Amniotic epithelial cell (primary cell): ENCODE measurements at regions not wholly inside any gene's neighbourhood (a gene's known extent, or its start where the extent isn't known, plus 50 kb on each side); places are given as distances from the start of the nearest gene placed in this dataset.
"Not testable (repeated sequence)": the region's sequence is repeated elsewhere in the genome, so short reads cannot be mapped to it uniquely, and the experiment has no call there.

ENCODE experiments used
- DNase-seq: peaks from one replicate; pipeline ENCODE4 v3.0.0-alpha.2; 2010; ENCODE audit warnings: low read depth

- DNase-seq = not testable (repeated sequence)
Measured at GRCh38 chr6:26720663-26721218, 61.2 kb upstream of the ZNF322 start.

GRCh38 chr6:26730019-26730766 is 70.6 kb upstream of the ZNF322 start:
- not testable (repeated sequence) for DNase-seq

GRCh38 chr6:26734776-26735472 is 75.4 kb upstream of the ZNF322 start:
- DNase-seq = not testable (repeated sequence)

- no peak for DNase-seq
Measured at GRCh38 chr6:26739811-26740210, 80.3 kb upstream of the ZNF322 start.

GRCh38 chr6:26743157-26743821 is 83.7 kb upstream of the ZNF322 start:
- DNase-seq = peak; percentile 60

- no peak for DNase-seq
Measured at GRCh38 chr6:26743941-26744699, 84.6 kb upstream of the ZNF322 start.

- not testable (repeated sequence) for DNase-seq
Measured at GRCh38 chr6:26744837-26745282, 85.3 kb upstream of the ZNF322 start.

- not testable (repeated sequence) for DNase-seq
Measured at GRCh38 chr6:26745964-26746363, 86.4 kb upstream of the ZNF322 start.

GRCh38 chr6:26749126-26749758 is 89.7 kb upstream of the ZNF322 start:
- not testable (repeated sequence) for DNase-seq

GRCh38 chr6:26749759-26750126 is 90.2 kb upstream of the ZNF322 start:
- not testable (repeated sequence) for DNase-seq

GRCh38 chr6:26754212-26754611 is 94.7 kb upstream of the ZNF322 start:
- DNase-seq = no peak

GRCh38 chr6:26754801-26755200 is 95.3 kb upstream of the ZNF322 start:
- not testable (repeated sequence) for DNase-seq

- DNase-seq = not testable (repeated sequence)
Measured at GRCh38 chr6:26756067-26756805, 96.7 kb upstream of the ZNF322 start.

GRCh38 chr6:26766203-26766902 is 106.8 kb upstream of the ZNF322 start:
- not testable (repeated sequence) for DNase-seq

GRCh38 chr6:26770941-26771666 is 111.6 kb upstream of the ZNF322 start:
- not testable (repeated sequence) for DNase-seq

GRCh38 chr6:26773414-26773813 is 113.9 kb upstream of the ZNF322 start:
- DNase-seq = not testable (repeated sequence)

GRCh38 chr6:26780563-26780962 is 121.0 kb upstream of the ZNF322 start:
- DNase-seq = not testable (repeated sequence)

GRCh38 chr6:26795474-26796307 is 136.1 kb upstream of the ZNF322 start:
- not testable (repeated sequence) for DNase-seq
